B cell (primary cell): ENCODE measurements at regions not wholly inside any gene's neighbourhood (a gene's known extent, or its start where the extent isn't known, plus 50 kb on each side); places are given as distances from the start of the nearest gene placed in this dataset.

Source experiments
- ATAC-seq: fragments of 200-7000 bp; cut with Tn5 transposase; one replicate; pipeline ENCODE4 v1.10.0; 2021; ENCODE audit warnings: low read depth, mild to moderate bottlenecking, moderate number of reproducible peaks, moderate library complexity
- CTCF ChIA-PET: fragments of 350-600 bp; sonication (Branson Sonifier 250); formaldehyde crosslinking; loops from one replicate; lab custom pipeline; 2021; ENCODE audit warnings: antibody characterized with exemption, inconsistent platforms; lab: Charles Lee
- POLR2A ChIA-PET: fragments of 350-600 bp; sonication (Branson Sonifier 250); formaldehyde crosslinking; loops from one replicate; lab custom pipeline; 2021; ENCODE audit warnings: antibody characterized with exemption; lab: Charles Lee
- DNase-seq: peaks from one replicate; pipeline ENCODE4 v3.0.0; 2013
- H2AFZ ChIP-seq: 2 replicates; pipeline ENCODE4 v1.6.1; 2012; ENCODE audit warnings: mild to moderate bottlenecking, low read depth, low read length; ENCODE audit not compliant: insufficient read depth, poor library complexity, severe bottlenecking
- H3K27ac ChIP-seq, 2 donors: 1 replicate in 1 of 2; 2 replicates in 1 of 2; pipeline ENCODE4 v1.5.1; 2012 to 2013; ENCODE audit warnings: low read length in 2 of 2, mild to moderate bottlenecking in 2 of 2, moderate library complexity in 1 of 2
- H3K27me3 ChIP-seq, 4 experiments: fragments of 200-600 bp in 1 of 4; sonication (generic) in 1 of 4; replicated peaks in 1 of 4; 1 replicate in 2 of 4; 2 replicates in 2 of 4; pipeline versions ENCODE4 v1.6.1 to v1.7.0; 2013 to 2016; ENCODE audit warnings: low read length in 3 of 4, mild to moderate bottlenecking in 2 of 4, mixed read lengths in 1 of 4, moderate library complexity in 1 of 4; ENCODE audit not compliant: insufficient read depth in 4 of 4, control insufficient read depth in 3 of 4; ENCODE audit errors: control extremely low read depth in 1 of 4
- H3K36me3 ChIP-seq, 2 experiments: replicated peaks in 1 of 2; 1 replicate in 1 of 2; 2 replicates in 1 of 2; pipeline versions ENCODE4 v1.6.1 to v1.7.1; 2013; ENCODE audit warnings: low read length in 1 of 2; ENCODE audit not compliant: insufficient read depth in 2 of 2, control insufficient read depth in 1 of 2; ENCODE audit errors: control extremely low read depth in 1 of 2, extremely low read depth in 1 of 2
- H3K4me1 ChIP-seq, 2 donors: fragments of 200-600 bp in 1 of 2; sonication (generic) in 1 of 2; 1 replicate in 1 of 2; 2 replicates in 1 of 2; pipeline versions ENCODE4 v1.5.1 to v1.6.1; 2013 to 2017; ENCODE audit warnings: low read length in 2 of 2; ENCODE audit not compliant: control insufficient read depth in 2 of 2, insufficient read depth in 2 of 2
- H3K4me2 ChIP-seq: replicated peaks from 2 replicates; pipeline ENCODE3; 2012; ENCODE audit warnings: mild to moderate bottlenecking, low read depth, low read length; ENCODE audit not compliant: poor library complexity, severe bottlenecking
- H3K4me3 ChIP-seq, 5 experiments: fragments of 200-600 bp in 1 of 5; sonication (generic) in 1 of 5; 1 replicate in 3 of 5; 2 replicates in 2 of 5; pipeline versions ENCODE4 v1.5.1 to v1.7.0; 2011 to 2016; ENCODE audit warnings: low read length in 4 of 5, mild to moderate bottlenecking in 4 of 5, low read depth in 2 of 5, control low read depth in 1 of 5, moderate library complexity in 1 of 5; ENCODE audit not compliant: insufficient read depth in 1 of 5; ENCODE audit errors: control extremely low read depth in 1 of 5, extremely low read depth in 1 of 5
- H3K79me2 ChIP-seq: fragments of 200-600 bp; sonication (generic); one replicate; pipeline ENCODE4 v1.6.0; 2016; ENCODE audit warnings: low read length; ENCODE audit not compliant: control insufficient read depth, insufficient read depth
- H3K9ac ChIP-seq: fragments of 200-600 bp; sonication (generic); 2 replicates; pipeline ENCODE4 v1.6.1; 2017; ENCODE audit warnings: mild to moderate bottlenecking, low read length, moderate library complexity
- H3K9me3 ChIP-seq, 3 donors: one replicate each; pipeline versions ENCODE4 v1.6.1 to v1.7.1; 2013; ENCODE audit warnings: low read length in 2 of 3; ENCODE audit not compliant: control insufficient read depth in 2 of 3, insufficient read depth in 1 of 3; ENCODE audit errors: control extremely low read depth in 1 of 3
- H4K20me1 ChIP-seq: 2 replicates; pipeline ENCODE4 v1.6.0; 2012; ENCODE audit warnings: mild to moderate bottlenecking, low read length; ENCODE audit not compliant: insufficient read depth, control insufficient read depth, poor library complexity, severe bottlenecking
- H3K27ac Mint-ChIP-seq: one replicate; pipeline ENCODE4 v1.8.0; 2021; ENCODE audit warnings: mixed read lengths
- H3K27me3 Mint-ChIP-seq: one replicate; pipeline ENCODE4 v1.8.0; 2021; ENCODE audit warnings: mixed read lengths
- H3K4me1 Mint-ChIP-seq: one replicate; pipeline ENCODE4 v1.8.0; 2021; ENCODE audit warnings: mixed read lengths
- H3K4me3 Mint-ChIP-seq: one replicate; pipeline ENCODE4 v1.8.0; 2021; ENCODE audit warnings: mixed read lengths
- H3K9me3 Mint-ChIP-seq: one replicate; pipeline ENCODE4 v1.8.0; 2022; ENCODE audit warnings: mixed read lengths; ENCODE audit not compliant: insufficient read depth
- EZH2 ChIP-seq: IDR thresholded peaks from 2 replicates; pipeline ENCODE4 v1.6.1; 2012; ENCODE audit warnings: borderline replicate concordance, low read depth, mild to moderate bottlenecking, moderate library complexity, low read length; ENCODE audit not compliant: insufficient read depth, poor library complexity, severe bottlenecking
- WGBS: methylation state at CpG from one replicate; pipeline ENCODE4 v1.1.5; 2013; ENCODE audit warnings: missing lambda C conversion rate; ENCODE audit not compliant: insufficient coverage; 5-methylcytosine and 5-hydroxymethylcytosine counted together
- intact Hi-C: fragments of 100-400 bp; cut with micrococcal nuclease; formaldehyde crosslinking; loops from one replicate; pipeline ENCODE4 v1.10.0; 2022
- TF ChIP-seq, protein P1 (sequence below): fragments of 200-600 bp; IDR thresholded peaks from one replicate; pipeline ENCODE4 v1.8.0; 2022; ENCODE audit warnings: antibody characterized with exemption, mild to moderate bottlenecking

DNA sequence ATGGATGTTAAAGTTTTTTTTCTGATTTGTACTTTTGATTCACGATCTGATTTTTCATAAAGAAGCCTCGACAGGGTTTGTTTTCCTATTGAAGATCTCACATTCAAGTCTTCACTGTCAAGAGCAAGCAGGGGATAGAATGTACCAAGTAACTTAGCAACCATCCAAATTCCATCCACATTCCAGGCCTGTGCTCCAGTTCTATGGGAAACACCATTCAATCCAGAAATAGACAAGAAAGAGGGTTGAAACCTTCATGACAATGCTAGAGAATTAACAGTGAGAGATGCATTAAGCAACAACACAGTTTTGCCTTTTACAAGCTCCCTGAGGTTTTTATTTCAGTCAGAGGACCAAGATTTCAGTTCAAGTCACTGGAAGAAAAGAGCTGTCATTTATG is 300.2 kb downstream of the NEBL start:
- Histone ChIP-seq H3K9ac (no peak overlapping the region), H3K79me2 (no peaks in the 10 kb centered on the region), H4K20me1 (no peaks in the 10 kb centered on the region), H3K4me1 (no peaks in the 10 kb centered on the region), H2AFZ (no peak overlapping the region), H3K27me3 (no peaks in the 10 kb centered on the region), H3K4me3 (no peak overlapping the region), H3K36me3 (no peaks in the 10 kb centered on the region), H3K9me3 (no peaks in the 10 kb centered on the region), H3K27ac (no peak overlapping the region), H3K4me2 (no peak overlapping the region)
- Mint-ChIP-seq H3K27ac (no peak overlapping the region), H3K9me3 (no peaks in the 10 kb centered on the region), H3K4me1 (no peaks in the 10 kb centered on the region), H3K27me3 (no peaks in the 10 kb centered on the region), H3K4me3 (no peak overlapping the region)
- ChIA-PET CTCF (no interaction called here), POLR2A (no interaction called here)
- no peak for DNase-seq
- intact Hi-C loops, result no loop called here
- TF ChIP-seq, protein P1, sequence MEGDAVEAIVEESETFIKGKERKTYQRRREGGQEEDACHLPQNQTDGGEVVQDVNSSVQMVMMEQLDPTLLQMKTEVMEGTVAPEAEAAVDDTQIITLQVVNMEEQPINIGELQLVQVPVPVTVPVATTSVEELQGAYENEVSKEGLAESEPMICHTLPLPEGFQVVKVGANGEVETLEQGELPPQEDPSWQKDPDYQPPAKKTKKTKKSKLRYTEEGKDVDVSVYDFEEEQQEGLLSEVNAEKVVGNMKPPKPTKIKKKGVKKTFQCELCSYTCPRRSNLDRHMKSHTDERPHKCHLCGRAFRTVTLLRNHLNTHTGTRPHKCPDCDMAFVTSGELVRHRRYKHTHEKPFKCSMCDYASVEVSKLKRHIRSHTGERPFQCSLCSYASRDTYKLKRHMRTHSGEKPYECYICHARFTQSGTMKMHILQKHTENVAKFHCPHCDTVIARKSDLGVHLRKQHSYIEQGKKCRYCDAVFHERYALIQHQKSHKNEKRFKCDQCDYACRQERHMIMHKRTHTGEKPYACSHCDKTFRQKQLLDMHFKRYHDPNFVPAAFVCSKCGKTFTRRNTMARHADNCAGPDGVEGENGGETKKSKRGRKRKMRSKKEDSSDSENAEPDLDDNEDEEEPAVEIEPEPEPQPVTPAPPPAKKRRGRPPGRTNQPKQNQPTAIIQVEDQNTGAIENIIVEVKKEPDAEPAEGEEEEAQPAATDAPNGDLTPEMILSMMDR, result no peak
- no peak for ATAC-seq
- no CpG with 5 or more reads among the region's 2 CpGs for WGBS

DNA sequence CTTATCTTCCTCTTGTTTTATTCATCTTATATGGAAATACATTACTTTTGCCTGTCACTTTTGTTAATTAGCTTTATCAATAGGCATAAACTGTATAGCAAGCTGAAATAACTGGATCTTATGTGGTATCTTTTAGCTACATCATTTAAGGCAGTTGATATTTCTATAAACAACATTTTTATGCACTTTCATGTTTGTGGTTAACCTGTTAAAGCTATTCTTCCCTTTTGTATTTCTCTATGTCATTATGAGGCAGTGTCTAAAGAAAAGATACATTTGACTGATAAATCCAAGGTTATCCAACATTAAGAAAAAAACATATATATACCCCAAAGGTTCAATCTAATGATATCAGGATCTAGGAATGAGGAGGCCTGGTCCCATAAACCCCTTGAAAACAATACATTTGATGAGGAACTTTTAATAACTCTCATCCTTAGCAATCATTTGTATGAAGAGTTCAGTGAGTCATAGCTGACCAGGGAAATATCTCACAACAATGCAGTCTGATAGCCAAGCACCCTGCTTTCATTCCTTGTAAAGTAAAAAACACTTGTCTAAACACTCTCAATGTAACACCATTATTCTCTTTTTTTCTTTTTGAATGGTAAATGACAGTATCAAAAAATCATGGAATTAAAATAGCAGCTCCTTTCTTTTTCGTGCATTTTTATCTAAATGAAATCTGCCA is 300.9 kb downstream of the NEBL start:
- Histone ChIP-seq H3K79me2 (no peaks in the 10 kb centered on the region), H3K4me2 (no peak overlapping the region), H3K9ac (no peak overlapping the region), H3K27me3 (no peaks in the 10 kb centered on the region), H3K4me3 (no peak overlapping the region), H4K20me1 (no peaks in the 10 kb centered on the region), H3K27ac (no peak overlapping the region), H3K4me1 (no peaks in the 10 kb centered on the region), H2AFZ (no peak overlapping the region), H3K9me3 (peaks cover 0 to 1% (median 0%) of the 10 kb centered on the region in 3 donors), H3K36me3 (no peaks in the 10 kb centered on the region)
- DNase-seq (no peak), ATAC-seq (no peak)
- H3K9me3 Mint-ChIP-seq, result no peaks in the 10 kb centered on the region
- no peak overlapping the region for H3K27ac Mint-ChIP-seq
- POLR2A ChIA-PET, result no interaction called here
- TF ChIP-seq, protein P1, result no peak
- no peak for TF ChIP-seq EZH2
- intact Hi-C loops, result no loop called here
- no CpG with 5 or more reads among the region's 1 CpG for WGBS
- H3K4me1 Mint-ChIP-seq, result no peaks in the 10 kb centered on the region
- CTCF ChIA-PET, result no interaction called here
- H3K4me3 Mint-ChIP-seq, result no peak overlapping the region
- no peaks in the 10 kb centered on the region for H3K27me3 Mint-ChIP-seq
